ENCODE measurements at regions not wholly inside any gene's neighbourhood (a gene's known extent, or its start where the extent isn't known, plus 50 kb on each side); places are given as distances from the start of the nearest gene placed in this dataset.
A peak's percentile ranks its signal among the peaks of the same experiment; 100 is the strongest.

DNA sequence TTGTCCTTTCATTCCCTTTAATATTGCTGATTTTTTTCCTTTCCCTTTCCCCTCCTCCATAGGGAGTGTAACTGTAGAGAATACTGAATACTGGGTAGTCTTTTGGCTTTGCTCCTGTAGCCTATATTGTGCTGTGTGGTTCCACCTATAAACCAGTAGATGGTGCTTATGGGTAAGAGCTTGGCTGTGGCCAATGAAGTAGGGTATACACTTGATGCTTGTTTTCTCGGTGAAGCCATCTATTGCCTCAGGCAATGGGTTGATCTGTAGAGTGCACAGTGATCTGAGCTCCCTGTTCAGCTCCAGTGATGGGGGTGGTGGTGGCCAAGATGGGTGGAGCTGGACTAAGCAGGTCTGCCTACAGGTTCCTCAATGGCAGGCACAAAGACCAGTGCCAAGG is 203.3 kb upstream of the IMPG1 start:
- no peak for DNase-seq

DNA sequence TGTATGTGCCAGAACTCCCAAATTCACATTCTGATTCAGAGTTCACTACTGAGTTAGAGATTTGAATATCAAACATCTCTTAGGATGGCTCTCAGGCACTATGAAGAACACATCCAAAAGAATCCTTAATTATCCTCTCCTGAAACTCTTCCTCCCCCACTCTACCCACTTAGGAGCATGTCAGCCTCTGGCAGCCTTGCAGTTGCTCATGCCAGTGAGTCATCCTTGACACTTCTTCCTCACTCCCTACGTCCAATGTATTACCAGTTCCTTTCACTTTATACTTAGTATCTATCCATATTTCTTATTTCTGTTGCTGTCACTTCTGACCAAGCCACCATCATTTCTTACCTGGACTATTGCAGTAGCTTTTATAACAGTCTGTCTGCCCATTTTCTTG is 192.0 kb upstream of the IMPG1 start:
- Histone ChIP-seq H3K36me3 (no peaks in the 10 kb centered on the region), H3K27me3 (ENCODE audit: insufficient read depth, low read depth, severe bottlenecking) (no peaks in the 10 kb centered on the region), H3K9me3 (ENCODE audit: severe bottlenecking) (peaks cover 18% of the 10 kb centered on the region), H3K4me3 (ENCODE audit: low read depth, low read length) (no peak overlapping the region), H3K27ac (no peak overlapping the region)
- no peak for DNase-seq
- TF ChIP-seq, protein P1, sequence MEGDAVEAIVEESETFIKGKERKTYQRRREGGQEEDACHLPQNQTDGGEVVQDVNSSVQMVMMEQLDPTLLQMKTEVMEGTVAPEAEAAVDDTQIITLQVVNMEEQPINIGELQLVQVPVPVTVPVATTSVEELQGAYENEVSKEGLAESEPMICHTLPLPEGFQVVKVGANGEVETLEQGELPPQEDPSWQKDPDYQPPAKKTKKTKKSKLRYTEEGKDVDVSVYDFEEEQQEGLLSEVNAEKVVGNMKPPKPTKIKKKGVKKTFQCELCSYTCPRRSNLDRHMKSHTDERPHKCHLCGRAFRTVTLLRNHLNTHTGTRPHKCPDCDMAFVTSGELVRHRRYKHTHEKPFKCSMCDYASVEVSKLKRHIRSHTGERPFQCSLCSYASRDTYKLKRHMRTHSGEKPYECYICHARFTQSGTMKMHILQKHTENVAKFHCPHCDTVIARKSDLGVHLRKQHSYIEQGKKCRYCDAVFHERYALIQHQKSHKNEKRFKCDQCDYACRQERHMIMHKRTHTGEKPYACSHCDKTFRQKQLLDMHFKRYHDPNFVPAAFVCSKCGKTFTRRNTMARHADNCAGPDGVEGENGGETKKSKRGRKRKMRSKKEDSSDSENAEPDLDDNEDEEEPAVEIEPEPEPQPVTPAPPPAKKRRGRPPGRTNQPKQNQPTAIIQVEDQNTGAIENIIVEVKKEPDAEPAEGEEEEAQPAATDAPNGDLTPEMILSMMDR (IDR thresholded peaks at IDR 0.05; ENCODE audit: low read depth, low read length) = no peak

More for the DNA sequence above, 203.3 kb upstream of the IMPG1 start:
- Histone ChIP-seq H3K27ac (no peak overlapping the region), H3K27me3 (ENCODE audit: insufficient read depth, low read depth, severe bottlenecking) (no peaks in the 10 kb centered on the region), H3K36me3 (no peaks in the 10 kb centered on the region), H3K9me3 (ENCODE audit: severe bottlenecking) (no peaks in the 10 kb centered on the region), H3K4me3 (ENCODE audit: low read depth, low read length) (no peak overlapping the region)
- TF ChIP-seq, protein P1 (IDR thresholded peaks at IDR 0.05; ENCODE audit: low read depth, low read length) = peak; percentile 21; the same call in 1 of the 2 replicates

DNA sequence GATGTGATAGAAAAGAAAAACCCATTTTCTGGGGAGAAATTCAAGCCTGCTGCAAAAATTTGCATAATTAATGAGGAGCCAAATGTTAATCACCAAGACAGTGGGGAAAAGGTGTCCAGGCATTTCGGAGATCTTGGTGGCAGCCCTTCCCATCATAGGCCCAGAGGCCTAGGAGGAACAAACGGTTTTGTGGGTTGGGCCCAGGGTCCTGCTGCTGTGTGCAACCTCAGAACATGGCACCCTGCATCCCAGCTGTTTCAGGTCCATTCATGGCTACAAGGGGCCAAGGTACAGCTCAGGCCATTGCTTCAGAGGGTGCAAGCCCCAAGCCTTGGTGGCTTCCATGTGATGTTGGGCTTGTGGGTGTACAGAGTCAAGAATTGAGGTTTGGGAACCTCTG is 189.8 kb upstream of the IMPG1 start:
- Histone ChIP-seq H3K36me3 (no peaks in the 10 kb centered on the region), H3K9me3 (ENCODE audit: severe bottlenecking) (peaks cover 18% of the 10 kb centered on the region), H3K27me3 (ENCODE audit: insufficient read depth, low read depth, severe bottlenecking) (no peaks in the 10 kb centered on the region), H3K27ac (no peak overlapping the region), H3K4me3 (ENCODE audit: low read depth, low read length) (no peak overlapping the region)
- TF ChIP-seq, protein P1 (IDR thresholded peaks at IDR 0.05; ENCODE audit: low read depth, low read length) = no peak
- no peak for DNase-seq

DNA sequence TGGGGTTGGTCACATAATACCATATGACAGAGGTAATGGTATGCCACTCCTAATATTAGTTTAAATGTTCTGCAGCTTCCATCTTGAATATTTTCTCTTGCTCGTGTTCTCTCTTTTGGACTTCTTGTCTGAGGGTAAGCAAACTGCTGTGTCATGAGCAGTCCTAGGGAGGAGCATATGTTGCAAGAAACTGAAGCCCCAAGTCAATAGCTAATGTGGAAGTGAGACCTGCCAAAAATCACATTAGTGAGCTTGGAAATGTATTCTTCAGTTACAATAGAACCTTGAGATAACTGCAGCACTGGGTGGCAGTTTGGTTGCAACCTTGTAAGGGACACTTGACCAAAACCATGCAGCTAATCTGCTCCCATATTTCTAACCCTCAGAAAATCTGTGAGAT is 178.2 kb upstream of the IMPG1 start:
- Histone ChIP-seq H3K4me3 (ENCODE audit: low read depth, low read length) (no peak overlapping the region), H3K36me3 (no peaks in the 10 kb centered on the region), H3K27me3 (ENCODE audit: insufficient read depth, low read depth, severe bottlenecking) (no peaks in the 10 kb centered on the region), H3K27ac (no peak overlapping the region), H3K9me3 (ENCODE audit: severe bottlenecking) (no peaks in the 10 kb centered on the region)
- DNase-seq = no peak
- TF ChIP-seq, protein P1 (IDR thresholded peaks at IDR 0.05; ENCODE audit: low read depth, low read length) = no peak

DNA sequence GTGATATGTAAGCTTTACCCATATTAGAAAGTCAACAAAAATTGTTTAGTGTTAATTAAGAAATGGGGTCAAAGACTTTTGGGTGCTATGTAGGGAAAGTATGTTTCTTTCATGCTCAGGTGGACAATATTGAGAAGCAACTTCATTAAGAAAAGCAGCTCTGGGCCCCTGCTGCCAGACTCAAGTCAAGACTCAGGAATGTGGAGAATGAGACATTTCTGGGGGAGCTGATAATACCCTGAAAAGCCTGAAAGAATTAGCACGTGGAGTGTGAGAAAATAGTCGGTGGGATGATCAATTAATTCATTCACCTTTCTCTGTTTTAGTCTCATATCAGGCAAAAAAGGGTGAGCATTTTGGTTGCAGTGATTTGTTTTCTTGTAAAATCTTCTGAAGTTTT is 175.1 kb upstream of the IMPG1 start:
- no peak overlapping the region for H3K27ac ChIP-seq
- TF ChIP-seq, protein P1 (IDR thresholded peaks at IDR 0.05; ENCODE audit: low read depth, low read length) = no peak
- H3K27me3 ChIP-seq (ENCODE audit: insufficient read depth, low read depth, severe bottlenecking) = no peaks in the 10 kb centered on the region
- no peaks in the 10 kb centered on the region for H3K9me3 ChIP-seq (ENCODE audit: severe bottlenecking)
- H3K4me3 ChIP-seq (ENCODE audit: low read depth, low read length) = no peak overlapping the region
- H3K36me3 ChIP-seq = no peaks in the 10 kb centered on the region
- DNase-seq = no peak

DNA sequence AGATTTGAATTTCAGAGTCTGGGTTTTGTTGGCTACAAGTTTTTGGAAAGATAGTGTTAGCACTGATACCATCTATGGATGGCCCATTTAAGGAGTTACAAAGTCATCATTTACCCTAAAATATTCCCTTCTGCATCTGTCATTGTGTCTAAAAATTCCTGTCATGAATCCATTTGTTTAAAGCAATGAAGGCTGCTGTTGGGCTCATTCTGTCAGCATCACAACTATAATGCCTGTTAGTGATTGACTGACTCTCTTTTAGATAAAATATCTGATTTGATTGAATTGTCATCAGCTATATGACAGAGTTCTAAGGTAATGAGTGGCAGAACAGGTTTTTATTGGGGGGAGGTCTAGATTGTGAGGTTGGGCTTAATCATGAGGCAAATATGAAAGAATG is 167.6 kb upstream of the IMPG1 start:
- TF ChIP-seq, protein P1 (IDR thresholded peaks at IDR 0.05; ENCODE audit: low read depth, low read length) = no peak
- Histone ChIP-seq H3K4me3 (ENCODE audit: low read depth, low read length) (no peak overlapping the region), H3K36me3 (no peaks in the 10 kb centered on the region), H3K9me3 (ENCODE audit: severe bottlenecking) (no peaks in the 10 kb centered on the region), H3K27me3 (ENCODE audit: insufficient read depth, low read depth, severe bottlenecking) (no peaks in the 10 kb centered on the region), H3K27ac (no peak overlapping the region)
- no peak for DNase-seq

Data from WERI-Rb-1 (cell line).